ENCODE measurements at regions not wholly inside any gene's neighbourhood (a gene's known extent, or its start where the extent isn't known, plus 50 kb on each side); places are given as distances from the start of the nearest gene placed in this dataset.

DNA sequence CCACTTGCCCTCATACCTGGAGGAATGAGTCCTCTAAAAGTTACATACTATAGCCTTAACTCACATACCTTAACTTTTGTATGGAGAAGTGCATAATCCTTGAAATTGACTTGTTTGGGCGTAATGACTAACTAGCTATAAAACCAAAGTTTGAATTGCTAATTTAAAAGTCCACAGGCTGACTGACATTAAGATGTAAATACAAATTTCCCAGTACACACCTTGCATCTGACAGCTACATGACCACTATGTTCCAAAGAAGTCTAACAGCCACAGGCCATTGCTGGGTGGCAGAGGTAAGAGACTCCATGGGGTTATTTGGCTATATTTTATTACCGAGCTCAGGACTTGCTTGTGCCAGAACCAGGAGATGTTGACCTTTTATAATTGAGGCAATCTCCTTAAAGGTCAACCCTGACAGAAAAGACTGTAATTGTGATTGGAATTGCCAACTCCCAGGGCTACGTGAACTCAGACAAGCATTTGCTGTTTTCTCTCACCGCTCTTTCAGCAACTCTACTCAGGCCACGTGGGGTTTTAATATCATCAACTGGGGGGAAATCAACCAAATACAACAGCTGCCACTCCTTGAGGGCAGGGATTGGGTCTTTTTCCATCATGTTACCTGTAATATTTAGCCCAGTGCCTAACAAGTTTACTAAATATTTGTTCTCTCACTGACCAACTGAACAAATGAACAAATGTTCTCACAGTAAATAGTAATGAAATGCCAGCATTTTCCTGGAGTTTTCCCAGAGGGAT is 139.9 kb downstream of the SEMA6D start:
- TF ChIP-seq, protein P1, sequence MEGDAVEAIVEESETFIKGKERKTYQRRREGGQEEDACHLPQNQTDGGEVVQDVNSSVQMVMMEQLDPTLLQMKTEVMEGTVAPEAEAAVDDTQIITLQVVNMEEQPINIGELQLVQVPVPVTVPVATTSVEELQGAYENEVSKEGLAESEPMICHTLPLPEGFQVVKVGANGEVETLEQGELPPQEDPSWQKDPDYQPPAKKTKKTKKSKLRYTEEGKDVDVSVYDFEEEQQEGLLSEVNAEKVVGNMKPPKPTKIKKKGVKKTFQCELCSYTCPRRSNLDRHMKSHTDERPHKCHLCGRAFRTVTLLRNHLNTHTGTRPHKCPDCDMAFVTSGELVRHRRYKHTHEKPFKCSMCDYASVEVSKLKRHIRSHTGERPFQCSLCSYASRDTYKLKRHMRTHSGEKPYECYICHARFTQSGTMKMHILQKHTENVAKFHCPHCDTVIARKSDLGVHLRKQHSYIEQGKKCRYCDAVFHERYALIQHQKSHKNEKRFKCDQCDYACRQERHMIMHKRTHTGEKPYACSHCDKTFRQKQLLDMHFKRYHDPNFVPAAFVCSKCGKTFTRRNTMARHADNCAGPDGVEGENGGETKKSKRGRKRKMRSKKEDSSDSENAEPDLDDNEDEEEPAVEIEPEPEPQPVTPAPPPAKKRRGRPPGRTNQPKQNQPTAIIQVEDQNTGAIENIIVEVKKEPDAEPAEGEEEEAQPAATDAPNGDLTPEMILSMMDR (IDR thresholded peaks at IDR 0.05) = no peak
- no peak for TF ChIP-seq TCF7L2 (IDR thresholded peaks at IDR 0.05; ENCODE audit: low read depth, low read length)
